ENCODE measurements at regions not wholly inside any gene's neighbourhood (a gene's known extent, or its start where the extent isn't known, plus 50 kb on each side); places are given as distances from the start of the nearest gene placed in this dataset.

- intact Hi-C loops (cut with micrococcal nuclease; ENCODE audit: unreplicated experiment): no loop called here
- POLR2A ChIA-PET: no interaction called here
Observed at GRCh38 chr7:27324246-27324645, 81.6 kb downstream of the EVX1 start.

GRCh38 chr7:27329909-27330308 is 87.3 kb downstream of the EVX1 start:
- BruUV-seq (replicated peaks): no TSS peak
- ChIA-PET POLR2A (no interaction called here), CTCF (interaction anchor here (0.8 to 0.9 kb wide), 2 partner anchors 44 to 95 kb away, joined by 3 read pairs; no protein-coding TSS in a partner anchor)
- TF ChIP-seq CTCF (IDR thresholded peaks at IDR 0.05; ENCODE audit: insufficient read depth in 1 of 2, low read depth in 1 of 2, low read length in 1 of 2, severe bottlenecking in 1 of 2, unreplicated experiment in 1 of 2): peak; percentile 13 to 31
- peaks cover 12% of the 10 kb centered on the region for H3K9me3 Mint-ChIP-seq (ENCODE audit: unreplicated experiment)
- Histone ChIP-seq H3K4me3 (ENCODE audit: low read depth, low read length) (no peak overlapping the region), H3K4me1 (no peaks in the 10 kb centered on the region), H3K36me3 (ENCODE audit: control insufficient read depth, insufficient read depth, low read length) (no peaks in the 10 kb centered on the region), H3K9me3 (no peaks in the 10 kb centered on the region), H3K27me3 (replicated peaks; ENCODE audit: control insufficient read depth, insufficient read depth, low read length) (no peaks in the 10 kb centered on the region)
- no peaks in the 10 kb centered on the region for H3K4me1 Mint-ChIP-seq (ENCODE audit: low read depth, unreplicated experiment)
- no peak overlapping the region for H3K4me3 Mint-ChIP-seq (ENCODE audit: unreplicated experiment)
- intact Hi-C loops (cut with micrococcal nuclease; ENCODE audit: unreplicated experiment): no loop called here
- H3K36me3 Mint-ChIP-seq (ENCODE audit: insufficient read depth, unreplicated experiment): no peaks in the 10 kb centered on the region
- DNase-seq: no peak
- H3K27me3 Mint-ChIP-seq (ENCODE audit: insufficient read depth, unreplicated experiment): no peaks in the 10 kb centered on the region
- no peak overlapping the region for H3K27ac Mint-ChIP-seq (ENCODE audit: unreplicated experiment)

More at GRCh38 chr7:27324246-27324645, 81.6 kb downstream of the EVX1 start:
- Histone ChIP-seq H3K9me3 (no peaks in the 10 kb centered on the region; the same call in 1 of the 2 replicates), H3K4me3 (ENCODE audit: low read depth, low read length) (no peak overlapping the region), H3K4me1 (no peaks in the 10 kb centered on the region), H3K27me3 (replicated peaks; ENCODE audit: control insufficient read depth, insufficient read depth, low read length) (no peaks in the 10 kb centered on the region), H3K36me3 (ENCODE audit: control insufficient read depth, insufficient read depth, low read length) (no peaks in the 10 kb centered on the region)
- no peak for TF ChIP-seq CTCF (IDR thresholded peaks at IDR 0.05; ENCODE audit: insufficient read depth in 1 of 2, low read depth in 1 of 2, low read length in 1 of 2, severe bottlenecking in 1 of 2, unreplicated experiment in 1 of 2)
- no peak overlapping the region for H3K4me3 Mint-ChIP-seq (ENCODE audit: unreplicated experiment)
- no peaks in the 10 kb centered on the region for H3K36me3 Mint-ChIP-seq (ENCODE audit: insufficient read depth, unreplicated experiment)
- CTCF ChIA-PET: no interaction called here
- H3K27ac Mint-ChIP-seq (ENCODE audit: unreplicated experiment): no peak overlapping the region
- BruUV-seq (replicated peaks): no TSS peak
- DNase-seq: no peak
- no peaks in the 10 kb centered on the region for H3K4me1 Mint-ChIP-seq (ENCODE audit: low read depth, unreplicated experiment)
- H3K9me3 Mint-ChIP-seq (ENCODE audit: unreplicated experiment): no peaks in the 10 kb centered on the region
- peaks cover under 1% of the 10 kb centered on the region for H3K27me3 Mint-ChIP-seq (ENCODE audit: insufficient read depth, unreplicated experiment)

GRCh38 chr7:27339478-27339877 is 96.9 kb downstream of the EVX1 start:
- TF ChIP-seq CTCF (IDR thresholded peaks at IDR 0.05; ENCODE audit: insufficient read depth in 1 of 2, low read depth in 1 of 2, low read length in 1 of 2, severe bottlenecking in 1 of 2, unreplicated experiment in 1 of 2): no peak
- intact Hi-C loops (cut with micrococcal nuclease; ENCODE audit: unreplicated experiment): no loop called here
- Histone ChIP-seq H3K27me3 (replicated peaks; ENCODE audit: control insufficient read depth, insufficient read depth, low read length) (no peaks in the 10 kb centered on the region), H3K36me3 (ENCODE audit: control insufficient read depth, insufficient read depth, low read length) (no peaks in the 10 kb centered on the region), H3K9me3 (no peaks in the 10 kb centered on the region), H3K4me3 (ENCODE audit: low read depth, low read length) (no peak overlapping the region), H3K4me1 (peaks cover 14% of the 10 kb centered on the region)
- Mint-ChIP-seq H3K36me3 (ENCODE audit: insufficient read depth, unreplicated experiment) (no peaks in the 10 kb centered on the region), H3K27me3 (ENCODE audit: insufficient read depth, unreplicated experiment) (no peaks in the 10 kb centered on the region), H3K9me3 (ENCODE audit: unreplicated experiment) (no peaks in the 10 kb centered on the region), H3K4me3 (ENCODE audit: unreplicated experiment) (no peak overlapping the region), H3K4me1 (ENCODE audit: low read depth, unreplicated experiment) (peaks cover 29% of the 10 kb centered on the region), H3K27ac (ENCODE audit: unreplicated experiment) (peak overlapping the region; percentile 27)
- DNase-seq: no peak
- POLR2A ChIA-PET: no interaction called here
- no TSS peak for BruUV-seq (replicated peaks)
- CTCF ChIA-PET: no interaction called here

Measured in Caco-2 (cell line).